Activated T-helper 1 cell treated with anti-CD3 and anti-CD28 coated beads, Interleukin-12 subunit alpha, Interleukin-12 subunit beta, Interleukin-2, Interleukin-4 antibody, amounts not matched to agents 30 ng/mL and 10 ng/mL and 1 ng/mL, durations not matched to agents 14 hours and 24 hours and 36 hours (primary cell): ENCODE measurements at regions not wholly inside any gene's neighbourhood (a gene's known extent, or its start where the extent isn't known, plus 50 kb on each side); places are given as distances from the start of the nearest gene placed in this dataset.

Experiments used
- DNase-seq: peaks from one replicate; pipeline ENCODE4 v3.0.0; 2021; ENCODE audit warnings: low spot score
- H3K27ac Mint-ChIP-seq: one replicate; pipeline ENCODE4 v1.8.0; 2021; ENCODE audit warnings: mild to moderate bottlenecking, mixed read lengths
- H3K27me3 Mint-ChIP-seq: one replicate; pipeline ENCODE4 v1.8.0; 2022; ENCODE audit warnings: mild to moderate bottlenecking, moderate library complexity, mixed read lengths; ENCODE audit not compliant: insufficient read depth
- H3K36me3 Mint-ChIP-seq: one replicate; pipeline ENCODE4 v1.8.0; 2021; ENCODE audit warnings: low read depth, mixed read lengths
- H3K4me1 Mint-ChIP-seq: one replicate; pipeline ENCODE4 v1.8.0; 2021; ENCODE audit warnings: low read depth, mixed read lengths
- H3K4me3 Mint-ChIP-seq: one replicate; pipeline ENCODE4 v1.8.0; 2021; ENCODE audit warnings: mild to moderate bottlenecking, moderate library complexity, mixed read lengths
- H3K9me3 Mint-ChIP-seq: one replicate; pipeline ENCODE4 v1.8.0; 2021; ENCODE audit warnings: mixed read lengths
- intact Hi-C: fragments of 100-400 bp; cut with micrococcal nuclease; formaldehyde crosslinking; loops from one replicate; pipeline ENCODE4 v1.15.1; 2024

GRCh38 chr4:107404591-107405300 is 315.3 kb downstream of the PAPSS1 start:
- Mint-ChIP-seq H3K27ac (no peak overlapping the region), H3K9me3 (no peaks in the 10 kb centered on the region), H3K36me3 (no peaks in the 10 kb centered on the region), H3K4me1 (no peaks in the 10 kb centered on the region), H3K27me3 (peaks cover 3% of the 10 kb centered on the region), H3K4me3 (no peak overlapping the region)
- intact Hi-C loops, result no loop called here
- DNase-seq, result no peak

- no peaks in the 10 kb centered on the region for H3K9me3 Mint-ChIP-seq
These were observed 317.7 kb downstream of the PAPSS1 start for GRCh38 chr4:107402291-107402690.

GRCh38 chr4:107392951-107393350 is 327.1 kb downstream of the PAPSS1 start:
- no peaks in the 10 kb centered on the region for H3K36me3 Mint-ChIP-seq
- H3K27me3 Mint-ChIP-seq, result no peaks in the 10 kb centered on the region
- no peaks in the 10 kb centered on the region for H3K4me1 Mint-ChIP-seq
- intact Hi-C loops, result no loop called here
- no peak overlapping the region for H3K27ac Mint-ChIP-seq
- H3K9me3 Mint-ChIP-seq, result no peaks in the 10 kb centered on the region
- H3K4me3 Mint-ChIP-seq, result no peak overlapping the region
- no peak for DNase-seq

More at GRCh38 chr4:107402291-107402690, 317.7 kb downstream of the PAPSS1 start:
- intact Hi-C loops, result no loop called here
- Mint-ChIP-seq H3K27me3 (peaks cover 3% of the 10 kb centered on the region), H3K36me3 (no peaks in the 10 kb centered on the region), H3K27ac (no peak overlapping the region), H3K4me3 (no peak overlapping the region), H3K4me1 (no peaks in the 10 kb centered on the region)
- no peak for DNase-seq

GRCh38 chr4:107392380-107392779 is 327.7 kb downstream of the PAPSS1 start:
- intact Hi-C loops, result no loop called here
- no peaks in the 10 kb centered on the region for H3K4me1 Mint-ChIP-seq
- no peaks in the 10 kb centered on the region for H3K9me3 Mint-ChIP-seq
- no peak for DNase-seq
- H3K27ac Mint-ChIP-seq, result no peak overlapping the region
- H3K36me3 Mint-ChIP-seq, result no peaks in the 10 kb centered on the region
- H3K4me3 Mint-ChIP-seq, result no peak overlapping the region
- H3K27me3 Mint-ChIP-seq, result no peaks in the 10 kb centered on the region

- Mint-ChIP-seq H3K4me1 (no peaks in the 10 kb centered on the region), H3K4me3 (no peak overlapping the region), H3K27ac (no peak overlapping the region), H3K36me3 (no peaks in the 10 kb centered on the region), H3K9me3 (no peaks in the 10 kb centered on the region), H3K27me3 (no peaks in the 10 kb centered on the region)
- no peak for DNase-seq
- intact Hi-C loops, result no loop called here
These were observed 328.4 kb downstream of the PAPSS1 start for GRCh38 chr4:107391630-107392028.

GRCh38 chr4:107391009-107391629 is 328.9 kb downstream of the PAPSS1 start:
- no peak for DNase-seq
- Mint-ChIP-seq H3K4me3 (no peak overlapping the region), H3K27ac (no peak overlapping the region), H3K4me1 (no peaks in the 10 kb centered on the region), H3K9me3 (no peaks in the 10 kb centered on the region), H3K27me3 (no peaks in the 10 kb centered on the region), H3K36me3 (no peaks in the 10 kb centered on the region)
- intact Hi-C loops, result no loop called here

- Mint-ChIP-seq H3K27ac (no peak overlapping the region), H3K4me3 (no peak overlapping the region), H3K27me3 (no peaks in the 10 kb centered on the region), H3K9me3 (no peaks in the 10 kb centered on the region), H3K36me3 (no peaks in the 10 kb centered on the region), H3K4me1 (no peaks in the 10 kb centered on the region)
- no peak for DNase-seq
- intact Hi-C loops, result no loop called here
These were observed 330.1 kb downstream of the PAPSS1 start for GRCh38 chr4:107389965-107390364.

GRCh38 chr4:107388736-107389274 is 331.2 kb downstream of the PAPSS1 start:
- DNase-seq, result no peak
- H3K27me3 Mint-ChIP-seq, result no peaks in the 10 kb centered on the region
- H3K4me3 Mint-ChIP-seq, result no peak overlapping the region
- intact Hi-C loops, result no loop called here
- no peaks in the 10 kb centered on the region for H3K36me3 Mint-ChIP-seq
- H3K4me1 Mint-ChIP-seq, result no peaks in the 10 kb centered on the region
- H3K9me3 Mint-ChIP-seq, result no peaks in the 10 kb centered on the region
- H3K27ac Mint-ChIP-seq, result no peak overlapping the region

GRCh38 chr4:107380836-107381438 is 339.1 kb downstream of the PAPSS1 start:
- H3K27me3 Mint-ChIP-seq, result no peaks in the 10 kb centered on the region
- no peaks in the 10 kb centered on the region for H3K9me3 Mint-ChIP-seq
- H3K4me3 Mint-ChIP-seq, result no peak overlapping the region
- no peak for DNase-seq
- H3K27ac Mint-ChIP-seq, result no peak overlapping the region
- intact Hi-C loops, result no loop called here
- no peaks in the 10 kb centered on the region for H3K4me1 Mint-ChIP-seq
- no peaks in the 10 kb centered on the region for H3K36me3 Mint-ChIP-seq

- H3K9me3 Mint-ChIP-seq, result no peaks in the 10 kb centered on the region
- no peak overlapping the region for H3K4me3 Mint-ChIP-seq
- DNase-seq, result no peak
- no peaks in the 10 kb centered on the region for H3K36me3 Mint-ChIP-seq
- intact Hi-C loops, result no loop called here
- H3K27me3 Mint-ChIP-seq, result no peaks in the 10 kb centered on the region
- no peak overlapping the region for H3K27ac Mint-ChIP-seq
- H3K4me1 Mint-ChIP-seq, result no peaks in the 10 kb centered on the region
These were observed 339.8 kb downstream of the PAPSS1 start for GRCh38 chr4:107380190-107380589.

- intact Hi-C loops, result no loop called here
- no peak for DNase-seq
- Mint-ChIP-seq H3K36me3 (no peaks in the 10 kb centered on the region), H3K4me3 (no peak overlapping the region), H3K27me3 (no peaks in the 10 kb centered on the region), H3K9me3 (no peaks in the 10 kb centered on the region), H3K4me1 (no peaks in the 10 kb centered on the region), H3K27ac (no peak overlapping the region)
These were observed 340.8 kb downstream of the PAPSS1 start for GRCh38 chr4:107379054-107379869.

GRCh38 chr4:107376293-107376692 is 340.2 kb upstream of the DKK2 start:
- DNase-seq, result no peak
- Mint-ChIP-seq H3K27me3 (no peaks in the 10 kb centered on the region), H3K4me1 (no peaks in the 10 kb centered on the region), H3K36me3 (no peaks in the 10 kb centered on the region), H3K27ac (no peak overlapping the region), H3K4me3 (no peak overlapping the region), H3K9me3 (no peaks in the 10 kb centered on the region)
- intact Hi-C loops, result no loop called here

GRCh38 chr4:107366900-107367299 is 330.8 kb upstream of the DKK2 start:
- DNase-seq, result no peak
- Mint-ChIP-seq H3K27ac (no peak overlapping the region), H3K36me3 (no peaks in the 10 kb centered on the region), H3K4me3 (no peak overlapping the region), H3K4me1 (no peaks in the 10 kb centered on the region), H3K27me3 (no peaks in the 10 kb centered on the region), H3K9me3 (no peaks in the 10 kb centered on the region)
- intact Hi-C loops, result no loop called here
